ENCODE measurements at regions not wholly inside any gene's neighbourhood (a gene's known extent, or its start where the extent isn't known, plus 50 kb on each side); places are given as distances from the start of the nearest gene placed in this dataset.
"Not testable (repeated sequence)": the region's sequence is repeated elsewhere in the genome, so short reads cannot be mapped to it uniquely, and the experiment has no call there.

DNA sequence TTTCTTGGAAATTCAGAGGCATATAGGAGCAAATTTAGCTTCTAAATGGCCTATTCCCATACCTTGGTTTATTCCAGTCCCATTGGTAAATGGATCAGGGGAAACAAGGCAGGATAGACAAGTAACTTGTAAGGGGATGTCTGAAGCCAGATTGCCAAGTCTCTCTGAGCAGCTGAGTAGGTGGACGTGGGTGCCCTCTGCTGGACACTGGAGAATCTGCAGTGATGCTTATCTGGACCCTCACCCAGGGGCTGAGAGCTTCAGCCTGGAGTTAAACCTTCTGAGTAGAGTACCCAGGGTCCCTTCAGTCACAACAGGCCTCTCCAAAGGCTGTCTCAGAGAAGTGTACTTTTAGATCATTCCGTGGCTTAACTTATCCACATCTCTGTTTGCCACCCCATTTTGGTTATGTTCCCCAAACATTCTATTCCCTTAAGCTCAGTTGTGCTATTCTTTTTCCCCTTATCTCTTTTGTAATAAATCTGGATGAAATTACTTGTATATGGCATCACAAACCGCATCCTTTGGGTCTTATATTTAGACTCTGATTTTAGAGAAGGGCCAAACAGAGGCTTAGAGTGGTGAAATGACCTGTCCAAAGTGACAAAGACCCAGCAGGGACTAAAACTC is 218.3 kb upstream of the GLRA1 start:
- DNase-seq (peak; percentile 59), ATAC-seq (peak; percentile 78 to 80)
- intact Hi-C loops (cut with DNase I), result loop anchor here (2.0 to 10.0 kb wide), 4 partner anchors 129 to 362 kb away; no protein-coding TSS in a partner anchor

- ATAC-seq (peak in 1 of 2 donors; percentile 24), DNase-seq (no peak)
- intact Hi-C loops (cut with DNase I), result loop anchor here (5.0 to 10.0 kb wide), 3 partner anchors 132 to 364 kb away; no protein-coding TSS in a partner anchor
These were observed 215.7 kb upstream of the GLRA1 start for GRCh38 chr5:152140347-152140746.

DNA sequence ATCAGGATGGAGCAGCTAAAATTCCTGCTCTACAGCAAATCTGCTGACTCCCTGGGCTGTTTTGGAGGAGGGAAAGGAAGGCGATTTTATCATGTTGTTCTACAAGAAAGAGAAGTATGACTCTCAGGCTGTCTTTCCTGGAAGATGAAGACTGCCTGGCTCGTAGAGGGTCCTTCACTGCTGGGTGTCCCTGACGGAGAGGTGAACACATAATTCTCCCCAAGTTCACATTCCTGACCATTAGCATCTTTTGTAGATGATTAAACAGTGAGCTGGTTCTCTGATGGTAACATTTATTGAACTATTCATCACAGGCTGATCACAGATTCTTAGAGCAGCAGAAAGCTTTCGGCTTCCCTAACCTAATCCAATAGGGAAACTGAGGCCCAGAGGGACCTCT is 212.4 kb upstream of the GLRA1 start:
- no peak for ATAC-seq
- intact Hi-C loops (cut with DNase I), result no loop called here
- no peak for DNase-seq

DNA sequence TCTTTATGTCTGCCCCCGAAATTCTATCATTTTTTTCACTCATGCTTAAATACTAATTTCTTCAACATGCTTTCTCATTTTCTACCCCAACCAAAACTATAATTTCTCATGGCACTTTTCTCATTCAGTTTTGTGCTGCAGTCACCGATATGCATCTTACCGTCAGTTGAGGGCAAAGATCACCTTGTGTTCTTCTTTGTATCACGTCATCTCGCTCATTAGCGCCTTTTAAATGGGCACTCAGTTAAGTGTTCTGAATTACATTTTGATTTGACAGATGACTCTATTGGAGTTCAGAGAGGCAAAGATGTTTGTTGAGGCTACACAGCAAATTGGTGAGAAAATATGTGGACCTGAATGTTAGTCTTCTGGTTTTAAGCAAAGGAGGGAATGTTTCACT is 211.7 kb upstream of the GLRA1 start:
- DNase-seq (no peak), ATAC-seq (no peak)
- intact Hi-C loops (cut with DNase I), result no loop called here

DNA sequence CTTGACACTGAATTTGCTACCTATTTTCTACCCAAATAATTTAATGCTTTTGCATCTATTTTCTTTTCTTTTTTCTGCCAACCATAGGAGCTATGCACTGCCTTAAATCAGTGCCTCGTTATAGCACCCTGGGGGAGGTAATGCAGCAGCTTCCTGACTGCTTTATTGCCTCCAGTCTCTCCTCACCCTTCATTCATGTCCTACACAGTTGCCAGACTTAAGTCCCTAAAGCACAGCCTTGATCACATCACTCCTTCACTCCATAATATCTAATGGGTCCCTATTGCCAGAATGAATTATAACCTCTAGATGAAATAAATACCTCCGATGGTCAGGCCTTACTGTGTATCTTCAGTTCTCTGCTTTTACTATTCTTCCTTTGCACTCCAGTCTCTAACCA is 211.2 kb upstream of the GLRA1 start:
- intact Hi-C loops (cut with DNase I), result no loop called here
- DNase-seq, result no peak
- no peak for ATAC-seq

DNA sequence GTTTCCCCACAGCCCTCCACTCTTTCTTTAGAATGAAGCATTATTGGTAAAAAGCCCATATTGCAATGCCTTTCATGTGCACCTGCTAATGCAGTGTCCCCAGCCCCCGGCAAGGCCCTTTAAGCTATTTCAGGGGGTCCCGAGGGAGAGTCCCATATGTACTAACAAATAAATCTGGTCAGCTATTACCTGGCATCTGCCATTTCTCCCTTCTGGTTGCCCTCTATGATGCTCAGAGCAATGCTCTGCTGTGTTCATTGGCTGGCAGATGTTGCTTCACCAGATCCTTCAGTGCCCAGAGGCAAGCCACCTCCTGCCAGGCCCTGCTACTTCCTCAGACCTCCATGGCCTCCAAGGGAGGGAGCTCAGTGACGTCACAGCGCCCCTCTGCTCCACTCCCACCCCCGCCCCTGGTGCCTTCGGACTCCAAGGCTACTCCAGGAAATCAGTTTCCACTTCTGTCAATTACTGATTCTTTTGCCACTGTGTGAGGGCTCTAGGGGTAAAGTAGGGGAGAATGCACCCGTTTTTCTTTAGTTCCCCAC is 201.1 kb upstream of the GLRA1 start:
- intact Hi-C loops (cut with DNase I), result no loop called here
- DNase-seq, result no peak

DNA sequence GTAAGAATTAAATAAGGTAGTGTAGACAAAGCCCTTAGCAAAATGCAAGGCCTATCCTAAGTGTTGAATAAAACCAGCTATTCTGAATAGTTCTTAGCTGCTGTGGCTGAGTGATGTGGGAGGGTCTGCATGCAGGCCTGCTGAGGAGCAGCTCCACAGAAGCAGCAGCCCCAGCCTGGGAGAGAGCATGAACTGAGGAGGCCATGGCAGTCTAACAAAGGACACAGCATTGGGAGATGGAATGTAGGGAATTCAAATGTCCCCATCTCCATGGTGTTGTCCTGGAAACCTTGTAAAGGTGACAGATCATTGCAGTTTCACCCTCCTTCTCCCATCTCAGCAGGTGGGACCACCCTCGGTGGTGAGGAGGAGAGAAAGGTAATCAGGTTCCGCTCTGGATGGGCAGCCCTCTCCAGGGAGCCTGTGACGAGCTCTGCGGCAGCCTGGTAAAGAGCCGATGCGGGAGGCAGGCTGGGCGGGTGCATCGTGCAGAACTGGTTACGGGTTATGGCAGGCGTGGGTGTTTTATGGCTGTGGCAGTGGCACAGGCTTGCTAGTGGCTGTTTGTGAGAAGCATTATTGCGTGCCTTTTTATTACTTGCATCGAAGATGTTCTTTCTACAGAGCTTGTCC is 199.9 kb upstream of the GLRA1 start:
- intact Hi-C loops (cut with DNase I), result no loop called here
- no peak for DNase-seq
- ATAC-seq, result no peak

More for the DNA sequence above, 201.1 kb upstream of the GLRA1 start:
- ATAC-seq, result no peak

- intact Hi-C loops (cut with DNase I), result no loop called here
- DNase-seq (no peak), ATAC-seq (no peak)
These were observed 194.2 kb upstream of the GLRA1 start for GRCh38 chr5:152118676-152119470.

- no peak for ATAC-seq
- intact Hi-C loops (cut with DNase I), result no loop called here
- DNase-seq, result no peak
These were observed 192.3 kb upstream of the GLRA1 start for GRCh38 chr5:152116934-152117333.

DNA sequence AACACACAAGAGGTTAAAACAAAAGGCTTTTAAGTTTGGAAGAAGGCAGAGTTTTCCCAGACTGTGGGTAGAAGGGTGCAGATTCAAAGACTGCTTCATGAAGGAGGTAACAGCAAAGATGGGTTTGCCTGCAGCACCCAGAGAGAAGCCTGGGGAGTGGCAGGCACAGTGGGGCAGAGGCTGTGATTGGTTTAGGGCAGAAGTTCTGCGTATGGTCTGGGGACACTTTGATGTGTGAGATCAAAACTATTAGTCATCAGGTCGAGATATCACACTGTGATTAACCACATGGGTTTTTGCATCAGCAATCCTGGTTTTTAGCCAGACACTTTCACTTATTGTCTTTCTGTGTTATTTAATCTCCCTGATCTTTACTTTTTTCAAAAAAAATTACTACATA is 188.8 kb upstream of the GLRA1 start:
- ATAC-seq, result no peak
- intact Hi-C loops (cut with DNase I), result no loop called here
- no peak for DNase-seq

- no peak for ATAC-seq
- intact Hi-C loops (cut with DNase I), result no loop called here
These were observed 182.6 kb upstream of the GLRA1 start for GRCh38 chr5:152107220-152107619.

GRCh38 chr5:152106571-152106970 is 181.9 kb upstream of the GLRA1 start:
- ATAC-seq (no peak), DNase-seq (no peak)
- intact Hi-C loops (cut with DNase I), result no loop called here

More at GRCh38 chr5:152107220-152107619, 182.6 kb upstream of the GLRA1 start:
- DNase-seq, result no peak

GRCh38 chr5:152105085-152105484 is 180.4 kb upstream of the GLRA1 start:
- no peak for ATAC-seq
- DNase-seq, result no peak
- intact Hi-C loops (cut with DNase I), result no loop called here

DNA sequence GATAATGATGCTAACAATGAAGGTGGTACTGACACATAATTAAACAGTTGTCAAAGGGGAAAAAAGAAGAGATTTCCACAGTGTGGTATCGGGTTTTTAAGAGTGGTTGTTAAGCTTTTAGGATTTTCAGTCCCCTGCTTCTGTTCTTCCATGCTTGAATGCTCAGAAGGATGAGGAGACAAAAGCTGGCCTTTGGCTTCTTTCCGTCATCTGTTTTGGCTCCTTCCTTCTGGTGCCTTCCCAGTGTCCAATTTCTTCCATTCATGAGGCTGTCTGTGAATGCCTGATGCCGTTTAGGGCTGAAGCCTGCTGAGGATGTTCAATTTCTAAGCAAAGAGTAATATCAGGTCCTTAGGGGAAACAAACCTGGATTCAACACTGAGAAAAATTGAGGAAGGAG is 179.6 kb upstream of the GLRA1 start:
- intact Hi-C loops (cut with DNase I), result no loop called here
- ATAC-seq, result no peak
- no peak for DNase-seq

DNA sequence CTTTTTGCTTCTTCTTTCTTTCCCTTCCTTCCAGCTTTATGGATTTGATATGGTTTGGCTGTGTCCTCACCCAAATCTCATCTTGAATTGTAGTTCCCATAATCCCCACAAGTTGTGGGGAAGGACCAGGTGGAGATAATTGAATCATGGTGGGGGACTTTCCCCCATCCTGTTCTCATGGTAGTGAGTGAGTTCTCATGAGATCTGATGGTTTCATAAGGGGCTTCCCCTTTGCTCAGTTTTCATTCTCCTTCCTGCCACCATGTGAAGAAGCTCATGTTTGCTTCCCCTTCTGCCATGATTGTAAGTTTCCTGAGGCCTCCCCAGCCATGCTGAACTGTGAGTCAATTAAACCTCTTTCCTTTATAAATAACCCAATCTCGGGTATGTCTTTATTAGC is 178.3 kb upstream of the GLRA1 start:
- ATAC-seq; intact Hi-C loops (cut with DNase I); DNase-seq: not testable (repeated sequence)

GRCh38 chr5:152102057-152102456 is 177.4 kb upstream of the GLRA1 start:
- ATAC-seq (no peak), DNase-seq (no peak)
- intact Hi-C loops (cut with DNase I), result no loop called here

- intact Hi-C loops (cut with DNase I), result no loop called here
- DNase-seq, result no peak
- no peak for ATAC-seq
These were observed 175.8 kb upstream of the GLRA1 start for GRCh38 chr5:152100462-152100861.

- ATAC-seq (no peak), DNase-seq (no peak)
- intact Hi-C loops (cut with DNase I), result no loop called here
These were observed 172.5 kb upstream of the GLRA1 start for GRCh38 chr5:152097128-152097527.

DNA sequence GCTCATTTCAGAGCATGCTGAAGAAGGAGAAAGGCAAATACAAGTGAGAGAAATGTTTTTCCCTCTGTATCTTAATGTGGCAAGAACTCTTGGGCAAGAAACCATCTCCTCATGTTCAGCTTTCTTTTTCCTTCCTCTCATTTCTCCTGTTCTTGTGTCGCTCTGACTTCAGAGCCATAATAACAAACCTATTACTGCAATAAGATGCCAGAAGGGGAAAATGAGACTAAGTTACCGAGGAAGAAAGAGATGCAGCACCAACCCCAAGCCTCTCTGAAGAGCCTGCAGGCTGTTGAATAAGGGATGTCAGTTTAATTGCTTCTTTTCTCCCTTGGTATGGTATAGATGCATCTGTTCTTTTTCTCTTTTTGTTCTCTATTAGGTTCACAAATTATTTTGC is 170.1 kb upstream of the GLRA1 start:
- intact Hi-C loops (cut with DNase I), result no loop called here
- ATAC-seq, result no peak
- DNase-seq, result no peak

- intact Hi-C loops (cut with DNase I), result no loop called here
- DNase-seq, result no peak
- ATAC-seq, result no peak
These were observed 169.4 kb upstream of the GLRA1 start for GRCh38 chr5:152094060-152094459.
